ENCODE measurements at regions not wholly inside any gene's neighbourhood (a gene's known extent, or its start where the extent isn't known, plus 50 kb on each side); places are given as distances from the start of the nearest gene placed in this dataset.

DNA sequence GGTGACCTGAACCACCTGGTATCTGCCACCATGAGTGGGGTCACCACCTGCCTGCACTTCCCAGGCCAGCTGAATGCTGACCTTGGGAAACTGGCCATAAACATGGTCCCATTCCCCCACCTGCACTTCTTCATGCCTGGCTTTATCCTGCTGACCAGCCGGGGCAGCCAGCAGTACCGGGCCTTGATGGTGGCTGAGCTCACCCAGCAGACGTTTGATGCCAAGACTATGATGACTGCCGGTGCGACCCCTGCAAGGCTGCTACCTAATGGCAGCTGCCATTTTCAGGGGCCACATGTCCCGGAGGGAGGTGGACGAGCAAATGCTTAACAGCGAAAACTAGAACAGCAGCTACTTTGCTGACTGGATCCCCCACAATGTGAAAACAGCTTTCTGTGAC is 67.5 kb upstream of the FAM241A start:
- no peak overlapping the region for H3K27ac ChIP-seq
- no peaks in the 10 kb centered on the region for H3K79me2 ChIP-seq (ENCODE audit: insufficient read depth, low read depth)
- H3K4me3 ChIP-seq (IDR thresholded peaks at IDR 0.05; ENCODE audit: insufficient read depth, low read depth, low read length), result no peak overlapping the region
- no peak overlapping the region for H2AFZ ChIP-seq (ENCODE audit: low read depth)
- H3K36me3 ChIP-seq (ENCODE audit: insufficient read depth), result no peaks in the 10 kb centered on the region
- H4K20me1 ChIP-seq (ENCODE audit: insufficient read depth), result no peaks in the 10 kb centered on the region
- H3K4me2 ChIP-seq, result no peak overlapping the region
- TF ChIP-seq, protein P1, sequence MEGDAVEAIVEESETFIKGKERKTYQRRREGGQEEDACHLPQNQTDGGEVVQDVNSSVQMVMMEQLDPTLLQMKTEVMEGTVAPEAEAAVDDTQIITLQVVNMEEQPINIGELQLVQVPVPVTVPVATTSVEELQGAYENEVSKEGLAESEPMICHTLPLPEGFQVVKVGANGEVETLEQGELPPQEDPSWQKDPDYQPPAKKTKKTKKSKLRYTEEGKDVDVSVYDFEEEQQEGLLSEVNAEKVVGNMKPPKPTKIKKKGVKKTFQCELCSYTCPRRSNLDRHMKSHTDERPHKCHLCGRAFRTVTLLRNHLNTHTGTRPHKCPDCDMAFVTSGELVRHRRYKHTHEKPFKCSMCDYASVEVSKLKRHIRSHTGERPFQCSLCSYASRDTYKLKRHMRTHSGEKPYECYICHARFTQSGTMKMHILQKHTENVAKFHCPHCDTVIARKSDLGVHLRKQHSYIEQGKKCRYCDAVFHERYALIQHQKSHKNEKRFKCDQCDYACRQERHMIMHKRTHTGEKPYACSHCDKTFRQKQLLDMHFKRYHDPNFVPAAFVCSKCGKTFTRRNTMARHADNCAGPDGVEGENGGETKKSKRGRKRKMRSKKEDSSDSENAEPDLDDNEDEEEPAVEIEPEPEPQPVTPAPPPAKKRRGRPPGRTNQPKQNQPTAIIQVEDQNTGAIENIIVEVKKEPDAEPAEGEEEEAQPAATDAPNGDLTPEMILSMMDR (conservative IDR thresholded peaks at IDR 0.05; ENCODE audit: low read depth, low read length), result no peak
- no peaks in the 10 kb centered on the region for H3K4me1 ChIP-seq (ENCODE audit: low read depth, poor library complexity, severe bottlenecking)
- H3K27me3 ChIP-seq (ENCODE audit: insufficient read depth, low read depth), result no peaks in the 10 kb centered on the region
- no peak overlapping the region for H3K9ac ChIP-seq

DNA sequence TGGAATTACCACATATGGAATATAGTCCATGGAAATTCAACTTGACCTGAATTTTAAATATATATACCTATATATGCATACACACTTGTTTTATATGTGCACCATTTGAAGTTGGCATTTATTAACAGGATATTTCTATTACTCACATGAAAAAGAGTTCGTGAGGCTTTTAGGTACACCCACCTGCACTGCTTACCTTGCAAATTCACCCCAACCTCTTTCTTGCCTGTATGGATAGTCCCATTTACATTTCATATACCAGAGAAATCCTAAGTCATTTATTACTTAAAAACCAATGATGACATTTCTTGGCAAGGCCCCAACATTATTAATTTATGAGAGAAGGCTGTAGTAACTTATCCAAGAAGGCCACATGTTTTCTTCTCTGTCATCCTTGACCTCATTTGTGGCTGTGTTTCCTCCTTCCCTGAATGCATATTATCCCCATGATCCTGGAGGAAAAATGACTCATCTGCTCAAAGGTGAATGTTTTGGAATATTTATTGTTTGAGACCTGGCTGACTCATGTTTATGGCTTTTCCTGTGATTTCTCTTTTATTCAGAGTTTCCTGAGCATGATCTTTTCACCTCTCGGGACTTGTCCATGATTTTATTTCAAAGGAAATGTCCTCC is 62.2 kb upstream of the FAM241A start:
- H3K27ac ChIP-seq, result no peak overlapping the region

DNA sequence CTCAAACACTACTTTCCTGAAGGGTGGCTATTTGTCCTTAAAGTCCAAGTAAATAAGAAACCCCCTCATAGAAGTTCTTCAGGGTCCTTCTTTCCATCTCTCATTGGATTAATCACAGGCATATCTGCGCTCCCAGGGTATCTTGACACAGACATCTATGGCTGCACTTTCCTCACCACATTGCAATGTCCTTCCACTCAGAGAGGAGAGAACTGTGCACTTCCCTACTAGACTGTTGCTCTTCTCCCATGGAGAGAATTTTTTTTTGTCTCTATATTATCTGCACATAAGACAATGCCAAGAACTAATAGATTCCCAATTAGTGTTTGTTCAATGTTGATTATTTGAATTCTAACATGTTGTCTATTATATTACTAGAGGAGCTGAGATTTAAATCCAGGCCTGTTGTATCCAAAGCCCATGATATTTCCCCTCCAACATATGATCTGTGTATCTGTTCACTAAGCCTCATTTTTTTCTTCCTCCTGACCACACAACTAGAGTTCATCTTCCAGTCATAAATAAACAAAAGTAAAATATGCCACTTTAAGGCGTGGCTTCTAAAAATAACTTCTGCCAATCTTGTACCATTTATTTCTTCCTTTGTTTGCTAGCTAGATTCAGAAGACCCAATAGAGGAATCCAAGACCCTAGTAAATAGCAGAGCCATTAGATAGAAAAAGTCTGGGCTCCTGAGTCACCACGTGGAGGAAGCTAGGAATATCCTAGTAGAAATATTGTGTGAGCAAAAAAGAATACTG is 61.5 kb upstream of the FAM241A start:
- Histone ChIP-seq H3K4me1 (ENCODE audit: low read depth, poor library complexity, severe bottlenecking) (no peaks in the 10 kb centered on the region), H3K27ac (no peak overlapping the region), H3K36me3 (ENCODE audit: insufficient read depth) (no peaks in the 10 kb centered on the region), H3K4me3 (IDR thresholded peaks at IDR 0.05; ENCODE audit: insufficient read depth, low read depth, low read length) (no peak overlapping the region), H4K20me1 (ENCODE audit: insufficient read depth) (no peaks in the 10 kb centered on the region), H3K79me2 (ENCODE audit: insufficient read depth, low read depth) (no peaks in the 10 kb centered on the region), H3K27me3 (ENCODE audit: insufficient read depth, low read depth) (no peaks in the 10 kb centered on the region), H3K9ac (no peak overlapping the region), H2AFZ (ENCODE audit: low read depth) (no peak overlapping the region), H3K4me2 (no peak overlapping the region)
- TF ChIP-seq, protein P1 (conservative IDR thresholded peaks at IDR 0.05; ENCODE audit: low read depth, low read length), result no peak

More for the DNA sequence above, 62.2 kb upstream of the FAM241A start:
- Histone ChIP-seq H3K4me1 (ENCODE audit: low read depth, poor library complexity, severe bottlenecking) (no peaks in the 10 kb centered on the region), H3K4me3 (IDR thresholded peaks at IDR 0.05; ENCODE audit: insufficient read depth, low read depth, low read length) (no peak overlapping the region), H3K27me3 (ENCODE audit: insufficient read depth, low read depth) (no peaks in the 10 kb centered on the region), H3K79me2 (ENCODE audit: insufficient read depth, low read depth) (no peaks in the 10 kb centered on the region), H3K36me3 (ENCODE audit: insufficient read depth) (no peaks in the 10 kb centered on the region), H3K4me2 (no peak overlapping the region), H2AFZ (ENCODE audit: low read depth) (no peak overlapping the region), H3K9ac (no peak overlapping the region), H4K20me1 (ENCODE audit: insufficient read depth) (no peaks in the 10 kb centered on the region)
- TF ChIP-seq, protein P1 (conservative IDR thresholded peaks at IDR 0.05; ENCODE audit: low read depth, low read length), result no peak

DNA sequence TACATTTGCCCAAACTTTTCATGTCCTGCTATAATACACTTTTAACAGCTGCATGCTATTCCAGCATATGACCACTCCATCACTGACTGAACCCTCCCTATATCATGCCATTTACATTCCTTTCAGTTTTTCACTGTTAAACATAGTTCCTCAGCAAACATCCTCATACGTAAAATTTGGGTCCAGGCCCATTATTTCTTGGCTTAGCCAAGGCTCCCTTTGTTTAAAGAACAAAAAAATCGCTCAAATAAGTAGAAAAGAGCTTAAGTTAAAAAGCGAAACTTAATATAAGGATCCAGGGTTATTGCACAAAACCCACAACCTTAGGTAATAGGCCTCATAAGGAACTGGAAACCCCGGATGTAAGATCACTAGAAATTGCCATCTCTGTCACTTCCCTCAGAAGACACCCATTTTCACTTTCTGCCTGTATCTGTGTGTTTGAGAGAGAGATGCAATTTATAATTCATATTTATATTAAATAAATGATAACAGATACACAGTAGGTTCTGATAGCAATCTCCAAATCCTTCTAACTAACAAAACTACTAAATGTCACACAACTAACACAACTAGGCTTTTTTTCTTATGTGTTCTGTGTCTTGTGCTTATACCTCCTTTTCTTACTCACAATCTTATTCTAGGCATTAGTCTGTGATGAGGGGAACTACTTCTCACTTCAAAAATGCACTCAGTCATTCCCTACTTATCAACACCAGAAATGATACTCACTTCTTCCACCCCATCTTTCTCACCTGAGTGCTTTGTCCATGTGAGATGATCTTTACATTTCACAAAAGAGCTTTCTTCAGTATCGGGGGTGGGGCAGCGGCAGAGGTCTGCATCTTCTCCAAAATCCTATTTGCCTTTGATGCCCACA is 59.9 kb upstream of the FAM241A start:
- H3K27ac ChIP-seq, result no peak overlapping the region
- H3K27me3 ChIP-seq (ENCODE audit: insufficient read depth, low read depth), result no peaks in the 10 kb centered on the region
- H3K4me1 ChIP-seq (ENCODE audit: low read depth, poor library complexity, severe bottlenecking), result no peaks in the 10 kb centered on the region
- H3K36me3 ChIP-seq (ENCODE audit: insufficient read depth), result no peaks in the 10 kb centered on the region
- TF ChIP-seq, protein P1 (conservative IDR thresholded peaks at IDR 0.05; ENCODE audit: low read depth, low read length), result no peak
- no peaks in the 10 kb centered on the region for H3K79me2 ChIP-seq (ENCODE audit: insufficient read depth, low read depth)
- H4K20me1 ChIP-seq (ENCODE audit: insufficient read depth), result no peaks in the 10 kb centered on the region
- H3K9ac ChIP-seq, result no peak overlapping the region
- H3K4me2 ChIP-seq, result no peak overlapping the region
- H3K4me3 ChIP-seq (IDR thresholded peaks at IDR 0.05; ENCODE audit: insufficient read depth, low read depth, low read length), result no peak overlapping the region
- no peak overlapping the region for H2AFZ ChIP-seq (ENCODE audit: low read depth)
